HT-29 (cell line): ENCODE measurements at regions not wholly inside any gene's neighbourhood (a gene's known extent, or its start where the extent isn't known, plus 50 kb on each side); places are given as distances from the start of the nearest gene placed in this dataset.

Source experiments
- DNase-seq: peaks from one replicate; pipeline ENCODE4 v3.0.0-alpha.2; 2015; ENCODE audit warnings: low spot score

- no peak for DNase-seq
Measured at GRCh38 chr1:60449876-60450275, 376.3 kb upstream of the C1orf87 start.

- DNase-seq, result no peak
Measured at GRCh38 chr1:60448850-60449249, 375.3 kb upstream of the C1orf87 start.

- no peak for DNase-seq
Measured at GRCh38 chr1:60444680-60445079, 371.1 kb upstream of the C1orf87 start.

- DNase-seq, result no peak
Measured at GRCh38 chr1:60436186-60436585, 362.6 kb upstream of the C1orf87 start.

GRCh38 chr1:60431593-60431992 is 358.0 kb upstream of the C1orf87 start:
- DNase-seq, result no peak

GRCh38 chr1:60430375-60430774 is 356.8 kb upstream of the C1orf87 start:
- no peak for DNase-seq

- no peak for DNase-seq
Measured at GRCh38 chr1:60428127-60428526, 354.6 kb upstream of the C1orf87 start.

- no peak for DNase-seq
Measured at GRCh38 chr1:60427701-60428100, 354.1 kb upstream of the C1orf87 start.

- DNase-seq, result no peak
Measured at GRCh38 chr1:60427194-60427593, 353.6 kb upstream of the C1orf87 start.

GRCh38 chr1:60425528-60425927 is 352.0 kb upstream of the C1orf87 start:
- peak; percentile 36 for DNase-seq

GRCh38 chr1:60423146-60423780 is 349.7 kb upstream of the C1orf87 start:
- no peak for DNase-seq

- no peak for DNase-seq
Measured at GRCh38 chr1:60421965-60422364, 348.4 kb upstream of the C1orf87 start.

- DNase-seq, result no peak
Measured at GRCh38 chr1:60419023-60419422, 345.5 kb upstream of the C1orf87 start.

- DNase-seq, result no peak
Measured at GRCh38 chr1:60415696-60416095, 342.1 kb upstream of the C1orf87 start.

GRCh38 chr1:60413091-60413490 is 339.5 kb upstream of the C1orf87 start:
- no peak for DNase-seq

GRCh38 chr1:60411591-60411990 is 338.0 kb upstream of the C1orf87 start:
- DNase-seq, result no peak

GRCh38 chr1:60402816-60403215 is 329.2 kb upstream of the C1orf87 start:
- DNase-seq, result no peak

- no peak for DNase-seq
Measured at GRCh38 chr1:60402216-60402615, 328.6 kb upstream of the C1orf87 start.

GRCh38 chr1:60394436-60394835 is 320.9 kb upstream of the C1orf87 start:
- no peak for DNase-seq

GRCh38 chr1:60390593-60391282 is 317.2 kb upstream of the C1orf87 start:
- DNase-seq, result no peak

- no peak for DNase-seq
Measured at GRCh38 chr1:60388092-60388987, 314.8 kb upstream of the C1orf87 start.

- no peak for DNase-seq
Measured at GRCh38 chr1:60387175-60387574, 313.6 kb upstream of the C1orf87 start.

GRCh38 chr1:60386249-60386648 is 312.7 kb upstream of the C1orf87 start:
- no peak for DNase-seq
